D721Med (cell line): ENCODE measurements at regions not wholly inside any gene's neighbourhood (a gene's known extent, or its start where the extent isn't known, plus 50 kb on each side); places are given as distances from the start of the nearest gene placed in this dataset.

Experiments used
- DNase-seq: peaks from one replicate; pipeline ENCODE4 v3.0.0; 2011; ENCODE audit warnings: low spot score; ENCODE audit not compliant: insufficient read length
- FAIRE-seq: peaks from 2 replicates; lab custom pipeline; 2011; peaks lifted over from hg19 to GRCh38; lab: Jason Lieb, UNC
- TF ChIP-seq, protein P1 (sequence below): IDR thresholded peaks from 2 replicates; pipeline ENCODE4 v1.5.1; 2012; ENCODE audit warnings: mild to moderate bottlenecking, control low read depth; ENCODE audit not compliant: insufficient read depth; ENCODE audit errors: missing control alignments

DNA sequence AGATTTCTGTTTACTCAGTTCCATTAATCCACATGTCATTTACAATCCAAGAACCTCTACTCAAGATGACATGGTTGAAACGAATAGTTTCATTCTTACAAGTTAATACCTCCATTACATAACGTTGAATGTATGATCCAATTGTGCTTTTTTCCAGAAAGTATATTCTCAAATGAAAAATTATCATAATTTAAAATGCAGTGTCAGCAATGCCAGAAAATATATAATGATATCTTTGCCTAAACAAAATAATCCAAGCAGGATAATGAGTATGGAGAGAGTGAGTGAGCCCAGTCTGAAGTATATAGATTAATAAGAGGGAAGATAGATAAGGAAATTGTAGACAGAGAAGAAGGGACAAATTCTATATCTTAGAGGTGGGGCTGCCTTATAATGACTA lies 505.0 kb downstream of the CENPC start:
- no peak for DNase-seq
- no peak for FAIRE-seq
- TF ChIP-seq, protein P1, sequence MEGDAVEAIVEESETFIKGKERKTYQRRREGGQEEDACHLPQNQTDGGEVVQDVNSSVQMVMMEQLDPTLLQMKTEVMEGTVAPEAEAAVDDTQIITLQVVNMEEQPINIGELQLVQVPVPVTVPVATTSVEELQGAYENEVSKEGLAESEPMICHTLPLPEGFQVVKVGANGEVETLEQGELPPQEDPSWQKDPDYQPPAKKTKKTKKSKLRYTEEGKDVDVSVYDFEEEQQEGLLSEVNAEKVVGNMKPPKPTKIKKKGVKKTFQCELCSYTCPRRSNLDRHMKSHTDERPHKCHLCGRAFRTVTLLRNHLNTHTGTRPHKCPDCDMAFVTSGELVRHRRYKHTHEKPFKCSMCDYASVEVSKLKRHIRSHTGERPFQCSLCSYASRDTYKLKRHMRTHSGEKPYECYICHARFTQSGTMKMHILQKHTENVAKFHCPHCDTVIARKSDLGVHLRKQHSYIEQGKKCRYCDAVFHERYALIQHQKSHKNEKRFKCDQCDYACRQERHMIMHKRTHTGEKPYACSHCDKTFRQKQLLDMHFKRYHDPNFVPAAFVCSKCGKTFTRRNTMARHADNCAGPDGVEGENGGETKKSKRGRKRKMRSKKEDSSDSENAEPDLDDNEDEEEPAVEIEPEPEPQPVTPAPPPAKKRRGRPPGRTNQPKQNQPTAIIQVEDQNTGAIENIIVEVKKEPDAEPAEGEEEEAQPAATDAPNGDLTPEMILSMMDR: no peak

DNA sequence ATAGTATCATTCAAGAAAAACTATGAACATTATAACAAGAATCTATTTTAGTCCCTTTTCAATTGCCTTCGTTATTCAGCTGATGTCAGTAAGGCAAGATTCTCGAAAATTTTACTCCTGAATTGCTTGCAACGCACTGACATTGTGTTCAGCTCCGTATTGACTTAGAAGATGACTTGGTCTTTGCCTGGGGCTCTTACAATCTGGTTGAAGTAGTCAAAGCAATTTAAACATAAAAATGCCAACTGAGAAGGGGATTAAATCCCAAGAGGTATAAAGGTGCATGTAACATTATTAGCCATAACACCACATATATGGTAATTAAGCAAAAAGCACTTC lies 507.1 kb downstream of the CENPC start:
- FAIRE-seq (no peak), DNase-seq (no peak)
- TF ChIP-seq, protein P1: no peak

DNA sequence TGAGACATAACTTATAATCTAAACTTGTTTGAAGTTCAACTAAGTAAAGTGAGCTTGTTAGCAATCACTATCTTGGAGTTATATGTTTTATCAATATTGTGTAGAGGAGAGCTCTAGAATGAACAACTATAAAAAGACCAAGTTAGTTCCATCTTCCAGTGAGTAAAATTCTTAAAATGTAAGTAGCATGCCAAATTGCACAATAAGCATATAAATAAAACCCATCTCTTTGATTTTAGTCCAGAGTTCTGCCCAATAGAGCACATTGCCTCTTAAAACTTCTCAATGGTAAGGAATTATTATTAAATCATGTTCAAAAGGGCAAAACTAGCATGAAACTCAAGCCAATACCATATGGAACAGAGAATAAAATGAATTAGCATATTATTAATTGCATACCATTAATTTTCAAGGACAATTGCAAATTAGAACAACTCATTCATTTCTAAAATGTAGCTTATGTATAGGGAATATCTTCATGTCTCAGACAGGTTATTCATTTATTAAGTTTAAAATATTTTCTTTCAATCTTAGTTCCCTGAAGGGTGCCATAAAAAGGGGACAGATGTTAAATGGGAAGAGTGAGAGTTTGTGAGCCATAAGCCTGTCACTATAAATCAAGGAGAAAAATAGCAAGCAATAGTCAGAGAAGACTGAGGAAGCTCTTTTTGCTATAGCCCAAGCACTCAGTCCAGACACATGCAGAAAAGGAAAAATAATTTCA lies 507.6 kb downstream of the CENPC start:
- TF ChIP-seq, protein P1: no peak

DNA sequence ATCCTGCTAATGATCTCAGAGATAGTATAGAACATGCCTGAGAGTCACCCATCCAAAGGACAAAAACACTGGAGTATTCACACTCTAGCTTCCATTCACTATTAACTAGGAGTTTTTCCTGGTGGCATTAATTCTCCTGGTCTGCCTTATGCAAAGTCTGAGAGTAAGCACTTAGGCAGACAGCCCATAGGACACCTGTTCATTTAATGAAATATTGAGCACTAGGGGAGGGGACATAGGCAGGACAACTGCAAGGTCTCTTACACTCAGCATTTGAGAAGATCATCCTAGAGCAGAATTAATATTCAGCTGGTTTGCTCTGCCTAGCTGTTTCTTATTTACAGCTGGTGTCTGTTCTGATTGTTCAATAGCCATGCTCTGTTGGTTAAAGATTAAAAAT lies 508.5 kb downstream of the CENPC start:
- TF ChIP-seq, protein P1: no peak
- no peak for FAIRE-seq

More for the DNA sequence above, 507.6 kb downstream of the CENPC start:
- no peak for DNase-seq
- no peak for FAIRE-seq

DNA sequence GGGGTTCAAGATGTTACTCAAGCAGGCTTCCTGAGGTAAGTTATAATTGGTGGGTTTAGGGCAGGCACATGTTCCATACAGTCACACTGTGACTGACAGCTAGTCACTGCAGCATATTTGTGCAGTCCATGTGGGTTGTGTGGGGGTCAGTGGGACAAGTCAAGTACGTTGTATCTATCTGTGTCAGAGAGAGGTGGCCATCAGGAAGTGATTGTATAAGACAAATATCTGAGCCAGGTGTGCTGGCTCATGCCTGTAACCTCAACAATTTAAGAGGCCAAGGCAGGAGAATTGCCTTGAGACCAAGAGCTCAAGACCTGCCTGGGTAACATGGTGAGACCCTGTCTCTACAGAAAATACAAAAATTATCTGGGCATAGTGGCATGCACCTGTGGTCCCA lies 509.3 kb downstream of the CENPC start:
- no peak for FAIRE-seq
- TF ChIP-seq, protein P1: no peak
- no peak for DNase-seq

More for the DNA sequence above, 508.5 kb downstream of the CENPC start:
- no peak for DNase-seq

DNA sequence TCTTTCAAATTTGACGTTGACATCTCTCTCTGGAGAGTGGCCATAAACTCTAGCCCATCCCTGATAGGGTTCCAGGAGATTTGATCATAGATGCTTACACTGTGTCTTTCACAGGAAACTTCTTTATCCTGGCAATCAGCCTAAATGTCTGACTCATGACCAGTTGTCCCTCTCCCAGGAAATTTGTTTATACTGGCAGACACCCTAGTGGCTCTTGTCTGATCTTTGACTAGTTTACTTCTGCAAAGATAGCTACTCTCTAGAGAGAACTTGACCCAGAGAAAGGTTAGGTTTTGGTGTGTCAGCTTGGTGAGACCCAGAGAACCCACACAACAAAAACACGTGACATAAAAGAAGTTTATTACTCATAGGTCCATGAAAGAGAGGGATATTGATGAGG lies 509.8 kb downstream of the CENPC start:
- TF ChIP-seq, protein P1: no peak
- no peak for DNase-seq
- FAIRE-seq: no peak

DNA sequence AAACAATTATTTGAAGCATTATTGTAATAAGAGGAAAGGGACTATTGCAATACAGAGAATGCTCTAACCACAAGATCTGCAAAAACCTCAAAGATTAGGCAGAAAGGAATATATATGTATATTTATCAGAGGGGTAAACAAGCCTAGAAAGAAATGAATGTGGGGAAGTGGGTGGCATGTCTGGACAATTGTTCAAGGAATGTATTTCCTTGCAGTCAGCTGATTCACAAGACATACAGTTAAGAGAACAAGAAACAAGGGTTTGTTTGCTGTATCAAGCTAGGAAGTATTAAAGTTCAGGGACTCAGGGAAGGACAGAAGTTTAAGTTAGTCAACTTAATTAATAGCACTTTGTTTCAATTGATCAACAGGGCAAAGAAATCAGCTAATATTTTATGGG lies 514.7 kb downstream of the CENPC start:
- TF ChIP-seq, protein P1: no peak
- no peak for DNase-seq

More for the DNA sequence above, 514.7 kb downstream of the CENPC start:
- no peak for FAIRE-seq
